Hematopoietic multipotent progenitor cell treated with erythropoietin and hydrocortisone succinate and interleukin-3 and kit ligand, for 4 days (in vitro differentiated cells): ENCODE measurements at regions not wholly inside any gene's neighbourhood (a gene's known extent, or its start where the extent isn't known, plus 50 kb on each side); places are given as distances from the start of the nearest gene placed in this dataset.

Experiments used
- DNase-seq: peaks from one replicate; pipeline ENCODE4 v3.0.0-alpha.2; 2015

GRCh38 chr14:33871394-33871793 is 79.5 kb downstream of the EGLN3 start:
- DNase-seq: peak; percentile 17

GRCh38 chr14:33866425-33867088 is 84.3 kb downstream of the EGLN3 start:
- no peak for DNase-seq

- DNase-seq: peak; percentile 39
These were observed 88.5 kb downstream of the EGLN3 start for GRCh38 chr14:33862261-33862802.

- DNase-seq: peak; percentile 26
These were observed 91.6 kb downstream of the EGLN3 start for GRCh38 chr14:33859306-33859705.

GRCh38 chr14:33857650-33858049 is 93.2 kb downstream of the EGLN3 start:
- DNase-seq: peak; percentile 21

- no peak for DNase-seq
These were observed 95.2 kb downstream of the EGLN3 start for GRCh38 chr14:33855672-33856071.
